Stomach (tissue), 8 donors: ENCODE measurements at regions not wholly inside any gene's neighbourhood (a gene's known extent, or its start where the extent isn't known, plus 50 kb on each side); places are given as distances from the start of the nearest gene placed in this dataset.

Experiments
- DNase-seq, 2 donors: peaks; one replicate each; pipeline versions ENCODE4 v3.0.0 to v3.0.0-alpha.2; 2013 to 2019
- H3K27ac ChIP-seq, 5 donors: fragments of 200-600 bp in 4 of 5; sonication (generic) in 4 of 5; one replicate each; pipeline ENCODE4 v1.5.1; 2013 to 2019; ENCODE audit warnings: mild to moderate bottlenecking in 1 of 5, moderate library complexity in 1 of 5
- H3K27me3 ChIP-seq, 3 donors: fragments of 200-600 bp; sonication (generic); one replicate each; pipeline ENCODE4 v1.5.1; 2017 to 2019; ENCODE audit warnings: mixed run types in 1 of 3
- H3K36me3 ChIP-seq, 4 donors: fragments of 200-600 bp; sonication (generic); 1 replicate in 3 of 4; 2 replicates in 1 of 4; pipeline ENCODE4 v1.5.1; 2016 to 2019
- H3K4me1 ChIP-seq, 4 donors: fragments of 200-600 bp; sonication (generic); one replicate each; pipeline ENCODE4 v1.5.1; 2016 to 2019
- H3K4me3 ChIP-seq, 4 donors: fragments of 200-600 bp; sonication (generic) in 3 of 4; one replicate each; pipeline ENCODE4 v1.5.1; 2016 to 2019; ENCODE audit warnings: mild to moderate bottlenecking in 1 of 4
- H3K9me3 ChIP-seq, 4 donors: fragments of 200-600 bp; sonication (generic); one replicate each; pipeline ENCODE4 v1.5.1; 2016 to 2019
- CTCF ChIP-seq, 7 experiments: fragments of 450-650 bp in 4 of 7; fragments of 200-600 bp in 3 of 7; sonication (generic) in 3 of 7; IDR thresholded peaks; one replicate each; pipeline ENCODE4 v1.5.1; 2016 to 2019; ENCODE audit warnings: antibody characterized with exemption in 7 of 7, control low read depth in 2 of 7, mild to moderate bottlenecking in 1 of 7
- EP300 ChIP-seq: sonication (generic); formaldehyde crosslinking; IDR thresholded peaks from one replicate; pipeline ENCODE4 v1.6.1; 2017; ENCODE audit warnings: antibody characterized with exemption
- POLR2A ChIP-seq, 4 donors: fragments of 450-650 bp; IDR thresholded peaks; one replicate each; pipeline ENCODE4 v1.6.1; 2016; ENCODE audit warnings: antibody characterized with exemption in 4 of 4, control low read depth in 2 of 4, mild to moderate bottlenecking in 1 of 4, moderate library complexity in 1 of 4
- POLR2AphosphoS5 ChIP-seq, 3 donors: sonication (generic); formaldehyde crosslinking; IDR thresholded peaks; one replicate each; pipeline ENCODE4 v1.6.1; 2016; ENCODE audit warnings: antibody characterized with exemption in 3 of 3
- WGBS, 5 donors: extraction: QIAGEN DNeasy Blood & Tissue Kit in 3 of 5; methylation state at CpG; one replicate each; pipeline versions ENCODE4 v1.1.5 to v1.1.7; 2013 to 2018; 5-methylcytosine and 5-hydroxymethylcytosine counted together
- intact Hi-C: fragments of 100-400 bp; cut with DNase I; formaldehyde crosslinking; loops from one replicate; pipeline ENCODE4 v1.15.1; 2023; ENCODE audit warnings: low total_unique reads
- donor health status: healthy with polysubstance abuse.
- donor health status: Bipolar disorder and iron deficiency.
- donor health status: healthy.

GRCh38 chr6:92485487-92485886, 933.9 kb downstream of the EPHA7 start:
- WGBS, 5 donors: 79 to 90% (median 80%) methylated on average over 4 of the region's 4 CpGs
- TF ChIP-seq EP300 (no peak), POLR2AphosphoS5 (IDR thresholded peaks at IDR 0.05) (no peak)
- Histone ChIP-seq H3K36me3 (no peaks in the 10 kb centered on the region), H3K4me3 (no peak overlapping the region), H3K27ac (no peak overlapping the region), H3K4me1 (no peaks in the 10 kb centered on the region), H3K9me3 (peaks cover 0 to 21% (median 4%) of the 10 kb centered on the region in 4 donors), H3K27me3 (no peaks in the 10 kb centered on the region)
- intact Hi-C loops: no loop called here
- DNase-seq: no peak

GRCh38 chr6:92479831-92480230, 939.5 kb downstream of the EPHA7 start:
- H3K4me1 ChIP-seq: no peaks in the 10 kb centered on the region
- H3K27ac ChIP-seq: no peak overlapping the region
- no peak overlapping the region for H3K4me3 ChIP-seq
- 52 to 75% (median 61%) methylated on average over 1 of the region's 1 CpG for WGBS, 5 donors
- DNase-seq: peak in 1 of 2 donors; percentile 25
- TF ChIP-seq CTCF (IDR thresholded peaks at IDR 0.05) (no peak), EP300 (no peak), POLR2AphosphoS5 (IDR thresholded peaks at IDR 0.05) (no peak), POLR2A (IDR thresholded peaks at IDR 0.05) (no peak)
- intact Hi-C loops: no loop called here
- H3K27me3 ChIP-seq: no peaks in the 10 kb centered on the region
- peaks cover 0 to 4% (median 0%) of the 10 kb centered on the region in 4 donors for H3K9me3 ChIP-seq
- H3K36me3 ChIP-seq: no peaks in the 10 kb centered on the region

- no peaks in the 10 kb centered on the region for H3K4me1 ChIP-seq
- peaks cover 0 to 4% (median 0%) of the 10 kb centered on the region in 4 donors for H3K9me3 ChIP-seq
- H3K27me3 ChIP-seq: no peaks in the 10 kb centered on the region
- no peak for DNase-seq
- H3K4me3 ChIP-seq: no peak overlapping the region
- intact Hi-C loops: no loop called here
- H3K36me3 ChIP-seq: no peaks in the 10 kb centered on the region
- no peak for TF ChIP-seq EP300
- no peak for TF ChIP-seq CTCF (IDR thresholded peaks at IDR 0.05)
- TF ChIP-seq POLR2AphosphoS5 (IDR thresholded peaks at IDR 0.05): no peak
- TF ChIP-seq POLR2A (IDR thresholded peaks at IDR 0.05): no peak
- no peak overlapping the region for H3K27ac ChIP-seq
These were observed 946.3 kb downstream of the EPHA7 start for GRCh38 chr6:92473056-92473455.

- intact Hi-C loops: no loop called here
- DNase-seq: no peak
- no peaks in the 10 kb centered on the region for H3K4me1 ChIP-seq
- H3K27ac ChIP-seq: no peak overlapping the region
- no peaks in the 10 kb centered on the region for H3K27me3 ChIP-seq
- H3K36me3 ChIP-seq: no peaks in the 10 kb centered on the region
- no peak overlapping the region for H3K4me3 ChIP-seq
- 79 to 87% (median 85%) methylated on average over 4 of the region's 4 CpGs for WGBS, 5 donors
- no peak for TF ChIP-seq EP300
- peaks cover 0 to 29% (median 17%) of the 10 kb centered on the region in 4 donors for H3K9me3 ChIP-seq
These were observed 950.1 kb downstream of the EPHA7 start for GRCh38 chr6:92469186-92469828.

- Histone ChIP-seq H3K27me3 (no peaks in the 10 kb centered on the region), H3K4me3 (no peak overlapping the region), H3K27ac (no peak overlapping the region), H3K4me1 (no peaks in the 10 kb centered on the region), H3K36me3 (no peaks in the 10 kb centered on the region), H3K9me3 (peaks cover 0 to 29% (median 17%) of the 10 kb centered on the region in 4 donors)
- TF ChIP-seq POLR2AphosphoS5 (IDR thresholded peaks at IDR 0.05) (no peak), POLR2A (IDR thresholded peaks at IDR 0.05) (no peak), CTCF (IDR thresholded peaks at IDR 0.05) (no peak), EP300 (no peak)
- intact Hi-C loops: no loop called here
- DNase-seq: no peak
These were observed 951.3 kb downstream of the EPHA7 start for GRCh38 chr6:92468066-92468465.
